ENCODE measurements at regions not wholly inside any gene's neighbourhood (a gene's known extent, or its start where the extent isn't known, plus 50 kb on each side); places are given as distances from the start of the nearest gene placed in this dataset.
"Not testable (repeated sequence)": the region's sequence is repeated elsewhere in the genome, so short reads cannot be mapped to it uniquely, and the experiment has no call there.

DNA sequence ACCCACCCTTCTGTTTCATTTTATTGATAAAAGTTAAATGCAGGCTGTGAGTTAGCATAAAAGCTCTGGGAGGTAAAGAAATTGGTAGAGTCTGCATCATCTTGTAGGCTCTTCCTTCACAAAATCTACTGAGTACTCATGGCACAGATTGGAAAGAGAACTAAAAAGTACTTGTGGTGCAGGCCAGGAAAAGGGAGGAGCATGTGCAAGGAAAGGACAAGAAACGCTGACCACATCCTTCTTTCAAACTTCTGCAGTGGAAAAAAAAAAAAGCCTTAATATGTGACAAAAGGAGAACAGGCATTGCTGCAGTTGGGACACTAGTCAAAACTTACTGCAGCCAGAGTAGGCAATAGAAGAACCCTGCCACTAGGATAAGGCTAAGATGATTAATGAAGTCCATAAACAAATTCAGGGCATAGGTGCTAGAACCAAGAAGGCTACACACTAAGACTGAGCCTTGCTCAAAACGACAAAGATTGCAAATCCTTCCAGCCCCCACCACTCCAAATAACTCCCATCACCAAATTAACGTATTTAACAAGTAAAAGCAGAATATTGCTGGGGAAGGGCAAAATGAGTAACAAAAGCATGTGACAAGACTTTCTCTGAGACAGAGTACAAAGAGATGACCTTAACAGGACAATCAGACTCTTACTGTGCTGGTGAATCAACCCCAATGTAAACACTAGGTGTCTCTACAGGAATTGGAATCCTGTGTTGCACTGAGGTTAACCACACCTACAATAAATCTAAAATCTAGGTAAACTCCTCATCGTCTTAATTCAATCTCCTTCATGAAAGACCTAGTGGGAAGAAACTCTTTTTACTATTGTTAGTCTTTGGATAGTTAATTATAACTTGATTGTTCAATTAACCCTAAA, 1024.8 kb downstream of the TLE1 start:
- Mint-ChIP-seq H3K4me3 (ENCODE audit: low read depth, unreplicated experiment) (no peak overlapping the region), H3K36me3 (ENCODE audit: insufficient read depth, unreplicated experiment) (no peaks in the 10 kb centered on the region), H3K27ac (ENCODE audit: unreplicated experiment) (no peak overlapping the region), H3K27me3 (ENCODE audit: unreplicated experiment) (no peaks in the 10 kb centered on the region), H3K9me3 (ENCODE audit: low read depth, unreplicated experiment) (peaks cover 3% of the 10 kb centered on the region), H3K4me1 (ENCODE audit: low read depth, unreplicated experiment) (peaks cover 7% of the 10 kb centered on the region)
- CTCF ChIA-PET = no interaction called here
- intact Hi-C loops (cut with micrococcal nuclease; ENCODE audit: unreplicated experiment) = no loop called here
- TF ChIP-seq, protein P1, sequence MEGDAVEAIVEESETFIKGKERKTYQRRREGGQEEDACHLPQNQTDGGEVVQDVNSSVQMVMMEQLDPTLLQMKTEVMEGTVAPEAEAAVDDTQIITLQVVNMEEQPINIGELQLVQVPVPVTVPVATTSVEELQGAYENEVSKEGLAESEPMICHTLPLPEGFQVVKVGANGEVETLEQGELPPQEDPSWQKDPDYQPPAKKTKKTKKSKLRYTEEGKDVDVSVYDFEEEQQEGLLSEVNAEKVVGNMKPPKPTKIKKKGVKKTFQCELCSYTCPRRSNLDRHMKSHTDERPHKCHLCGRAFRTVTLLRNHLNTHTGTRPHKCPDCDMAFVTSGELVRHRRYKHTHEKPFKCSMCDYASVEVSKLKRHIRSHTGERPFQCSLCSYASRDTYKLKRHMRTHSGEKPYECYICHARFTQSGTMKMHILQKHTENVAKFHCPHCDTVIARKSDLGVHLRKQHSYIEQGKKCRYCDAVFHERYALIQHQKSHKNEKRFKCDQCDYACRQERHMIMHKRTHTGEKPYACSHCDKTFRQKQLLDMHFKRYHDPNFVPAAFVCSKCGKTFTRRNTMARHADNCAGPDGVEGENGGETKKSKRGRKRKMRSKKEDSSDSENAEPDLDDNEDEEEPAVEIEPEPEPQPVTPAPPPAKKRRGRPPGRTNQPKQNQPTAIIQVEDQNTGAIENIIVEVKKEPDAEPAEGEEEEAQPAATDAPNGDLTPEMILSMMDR (IDR thresholded peaks at IDR 0.05; ENCODE audit: unreplicated experiment) = no peak
- DNase-seq = no peak
- no TSS peak for BruUV-seq (replicated peaks)

DNA sequence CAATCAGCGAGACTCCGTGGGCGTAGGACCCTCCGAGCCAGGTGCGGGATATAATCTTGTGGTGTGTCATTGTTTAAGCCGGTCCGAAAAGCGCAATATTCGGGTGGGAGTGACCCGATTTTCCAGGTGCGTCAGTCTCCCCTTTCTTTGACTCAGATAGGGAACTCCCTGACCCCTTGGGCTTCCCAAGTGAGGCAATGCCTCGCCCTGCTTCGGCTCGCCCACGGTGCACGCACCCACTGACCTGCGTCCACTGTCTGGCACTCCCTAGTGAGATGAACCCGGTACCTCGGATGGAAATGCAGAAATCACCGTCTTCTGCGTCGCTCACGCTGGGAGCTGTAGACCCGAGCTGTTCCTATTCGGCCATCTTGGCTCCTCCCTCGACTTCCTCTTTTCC, 1029.6 kb downstream of the TLE1 start:
- H3K27ac Mint-ChIP-seq (ENCODE audit: unreplicated experiment); DNase-seq; H3K4me3 Mint-ChIP-seq (ENCODE audit: low read depth, unreplicated experiment); CTCF ChIA-PET; BruUV-seq (replicated peaks); H3K27me3 Mint-ChIP-seq (ENCODE audit: unreplicated experiment); H3K4me1 Mint-ChIP-seq (ENCODE audit: low read depth, unreplicated experiment); intact Hi-C loops (cut with micrococcal nuclease; ENCODE audit: unreplicated experiment); H3K36me3 Mint-ChIP-seq (ENCODE audit: insufficient read depth, unreplicated experiment); H3K9me3 Mint-ChIP-seq (ENCODE audit: low read depth, unreplicated experiment): not testable (repeated sequence)

DNA sequence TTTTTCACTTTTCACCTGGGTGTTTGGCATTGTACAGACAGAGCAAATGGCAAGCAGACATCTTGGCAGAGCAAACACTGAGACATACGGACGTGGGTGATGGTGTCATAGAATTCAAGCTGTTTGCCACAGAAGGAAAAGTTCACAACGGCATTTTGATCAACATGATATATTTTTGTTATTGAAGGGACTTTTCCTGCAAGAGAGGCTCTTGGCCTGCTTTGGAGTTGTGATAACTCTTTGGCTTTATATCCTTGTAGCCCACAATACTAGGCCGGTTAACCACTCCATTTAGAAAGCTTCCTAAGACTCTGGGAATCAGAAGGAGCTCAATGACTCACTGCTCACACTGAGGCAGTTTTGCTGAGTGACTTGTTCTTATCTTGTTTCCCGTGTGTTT, 1038.3 kb downstream of the TLE1 start:
- TF ChIP-seq, protein P1 (IDR thresholded peaks at IDR 0.05; ENCODE audit: unreplicated experiment) = no peak
- Mint-ChIP-seq H3K4me3 (ENCODE audit: low read depth, unreplicated experiment) (no peak overlapping the region), H3K27me3 (ENCODE audit: unreplicated experiment) (no peaks in the 10 kb centered on the region), H3K4me1 (ENCODE audit: low read depth, unreplicated experiment) (no peaks in the 10 kb centered on the region), H3K27ac (ENCODE audit: unreplicated experiment) (no peak overlapping the region), H3K9me3 (ENCODE audit: low read depth, unreplicated experiment) (no peaks in the 10 kb centered on the region), H3K36me3 (ENCODE audit: insufficient read depth, unreplicated experiment) (no peaks in the 10 kb centered on the region)
- no peak for DNase-seq
- BruUV-seq (replicated peaks) = no TSS peak
- intact Hi-C loops (cut with micrococcal nuclease; ENCODE audit: unreplicated experiment) = no loop called here
- CTCF ChIA-PET = interaction anchor here (0.6 kb wide), 1 partner anchor 1449 kb away, joined by 3 read pairs; no protein-coding TSS in a partner anchor

DNA sequence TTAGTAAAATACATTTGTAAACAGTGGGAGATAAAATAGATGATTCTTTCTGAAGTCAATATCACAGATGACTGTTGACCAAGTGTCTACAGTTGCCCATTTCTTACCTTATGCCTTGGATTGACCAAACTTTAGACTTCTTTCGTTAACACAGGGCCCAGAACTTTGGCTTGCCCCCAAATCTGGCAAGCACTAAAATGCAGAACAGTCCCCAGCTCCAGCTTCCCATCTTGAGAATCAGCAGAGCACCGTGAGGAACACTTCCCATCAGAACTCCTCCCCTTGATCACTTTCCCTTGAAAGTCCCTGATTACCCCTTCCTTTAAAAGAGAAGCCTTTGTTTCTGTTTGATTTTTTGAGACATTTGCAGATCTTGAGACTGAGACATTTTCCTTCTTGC, 1039.9 kb downstream of the TLE1 start:
- intact Hi-C loops (cut with micrococcal nuclease; ENCODE audit: unreplicated experiment) = no loop called here
- CTCF ChIA-PET = no interaction called here
- no peaks in the 10 kb centered on the region for H3K4me1 Mint-ChIP-seq (ENCODE audit: low read depth, unreplicated experiment)
- BruUV-seq (replicated peaks) = no TSS peak
- no peaks in the 10 kb centered on the region for H3K9me3 Mint-ChIP-seq (ENCODE audit: low read depth, unreplicated experiment)
- H3K4me3 Mint-ChIP-seq (ENCODE audit: low read depth, unreplicated experiment) = no peak overlapping the region
- no peak for DNase-seq
- no peaks in the 10 kb centered on the region for H3K27me3 Mint-ChIP-seq (ENCODE audit: unreplicated experiment)
- H3K27ac Mint-ChIP-seq (ENCODE audit: unreplicated experiment) = no peak overlapping the region
- TF ChIP-seq, protein P1 (IDR thresholded peaks at IDR 0.05; ENCODE audit: unreplicated experiment) = no peak
- no peaks in the 10 kb centered on the region for H3K36me3 Mint-ChIP-seq (ENCODE audit: insufficient read depth, unreplicated experiment)

DNA sequence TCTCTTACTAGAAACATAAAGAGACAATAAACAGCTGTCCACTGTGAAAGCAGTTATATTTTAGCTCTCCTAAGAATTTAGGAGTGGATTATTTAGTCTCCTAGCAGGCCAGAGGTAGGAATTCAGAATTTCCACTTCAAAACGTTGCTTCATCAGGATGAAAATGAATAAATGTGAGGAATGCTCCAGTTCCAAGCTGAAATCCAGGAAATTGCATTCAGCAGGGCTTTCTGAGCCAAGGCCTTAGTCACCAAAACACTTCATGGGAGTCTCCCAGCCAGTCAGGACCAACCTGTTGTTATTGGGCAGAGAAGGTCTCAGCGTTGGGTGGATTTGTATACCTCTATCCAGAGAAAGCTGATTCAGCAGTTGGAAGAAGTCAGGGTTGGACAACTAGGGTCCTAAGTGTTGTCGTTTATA, 1040.3 kb downstream of the TLE1 start:
- H3K27ac Mint-ChIP-seq (ENCODE audit: unreplicated experiment) = no peak overlapping the region
- H3K9me3 Mint-ChIP-seq (ENCODE audit: low read depth, unreplicated experiment) = no peaks in the 10 kb centered on the region
- BruUV-seq (replicated peaks) = no TSS peak
- intact Hi-C loops (cut with micrococcal nuclease; ENCODE audit: unreplicated experiment) = no loop called here
- no peak overlapping the region for H3K4me3 Mint-ChIP-seq (ENCODE audit: low read depth, unreplicated experiment)
- H3K36me3 Mint-ChIP-seq (ENCODE audit: insufficient read depth, unreplicated experiment) = no peaks in the 10 kb centered on the region
- TF ChIP-seq, protein P1 (IDR thresholded peaks at IDR 0.05; ENCODE audit: unreplicated experiment) = no peak
- DNase-seq = no peak
- H3K27me3 Mint-ChIP-seq (ENCODE audit: unreplicated experiment) = no peaks in the 10 kb centered on the region
- CTCF ChIA-PET = no interaction called here
- no peaks in the 10 kb centered on the region for H3K4me1 Mint-ChIP-seq (ENCODE audit: low read depth, unreplicated experiment)
